GM23338 (cell line): ENCODE measurements at regions not wholly inside any gene's neighbourhood (a gene's known extent, or its start where the extent isn't known, plus 50 kb on each side); places are given as distances from the start of the nearest gene placed in this dataset.

Source experiments
- ATAC-seq: fragments of 200-7000 bp; cut with Tn5 transposase; 3 replicates; pipeline ENCODE4 v1.9.1; 2020
- DNase-seq: peaks from one replicate; pipeline ENCODE4 v3.0.0-alpha.2; 2015; ENCODE audit warnings: low spot score
- H2AFZ ChIP-seq: fragments of 200-600 bp; sonication (generic); 2 replicates; pipeline ENCODE4 v1.8.0; 2016; ENCODE audit warnings: antibody characterized with exemption, mild to moderate bottlenecking, moderate library complexity
- H3F3A ChIP-seq: fragments of 200-600 bp; sonication (generic); replicated peaks from 2 replicates; pipeline ENCODE4 v1.8.0; 2017; ENCODE audit warnings: antibody characterized with exemption, mixed run types, low read depth
- H3K27ac ChIP-seq: fragments of 200-600 bp; sonication (generic); 2 replicates; pipeline ENCODE4 v1.6.1; 2016; ENCODE audit warnings: low read depth
- H3K27me3 ChIP-seq: fragments of 200-600 bp; sonication (generic); 2 replicates; pipeline ENCODE4 v1.8.0; 2016; ENCODE audit warnings: mild to moderate bottlenecking, mixed run types, moderate library complexity; ENCODE audit not compliant: insufficient read depth
- H3K36me3 ChIP-seq: fragments of 200-600 bp; sonication (generic); 2 replicates; pipeline ENCODE4 v1.8.0; 2016; ENCODE audit warnings: mild to moderate bottlenecking; ENCODE audit not compliant: insufficient read depth
- H3K4me1 ChIP-seq: fragments of 200-600 bp; sonication (generic); 2 replicates; pipeline ENCODE4 v1.8.0; 2016; ENCODE audit warnings: mild to moderate bottlenecking, moderate library complexity; ENCODE audit not compliant: insufficient read depth
- H3K4me2 ChIP-seq: fragments of 200-600 bp; sonication (generic); 2 replicates; pipeline ENCODE4 v1.7.1; 2017; ENCODE audit warnings: mixed run types
- H3K4me3 ChIP-seq: fragments of 200-600 bp; sonication (generic); 2 replicates; pipeline ENCODE4 v1.6.1; 2016; ENCODE audit warnings: mixed run types
- H3K79me2 ChIP-seq: fragments of 200-600 bp; sonication (generic); replicated peaks from 2 replicates; pipeline ENCODE4 v1.8.0; 2017; ENCODE audit warnings: mild to moderate bottlenecking; ENCODE audit not compliant: insufficient read depth
- H3K9me2 ChIP-seq: fragments of 200-600 bp; sonication (generic); 2 replicates; pipeline ENCODE4 v1.8.0; 2017; ENCODE audit not compliant: insufficient read depth
- H4K20me1 ChIP-seq: fragments of 200-600 bp; sonication (generic); replicated peaks from 2 replicates; pipeline ENCODE4 v1.8.0; 2017; ENCODE audit warnings: mild to moderate bottlenecking; ENCODE audit not compliant: insufficient read depth
- H3K27ac Mint-ChIP-seq: 2 replicates; pipeline ENCODE4 v1.8.0; 2020; ENCODE audit warnings: inconsistent platforms, mild to moderate bottlenecking, moderate library complexity, mixed read lengths
- H3K27me3 Mint-ChIP-seq: 3 replicates; pipeline ENCODE4 v1.8.0; 2022; ENCODE audit warnings: low read depth, mild to moderate bottlenecking, moderate library complexity, mixed read lengths, inconsistent platforms; ENCODE audit not compliant: insufficient read depth, poor library complexity
- H3K36me3 Mint-ChIP-seq: 3 replicates; pipeline ENCODE4 v1.8.0; 2021; ENCODE audit warnings: low read depth, mild to moderate bottlenecking, inconsistent platforms, moderate library complexity, mixed read lengths
- H3K4me1 Mint-ChIP-seq: 3 replicates; pipeline ENCODE4 v1.8.0; 2020; ENCODE audit warnings: mild to moderate bottlenecking, inconsistent platforms, mixed read lengths
- H3K4me3 Mint-ChIP-seq: 3 replicates; pipeline ENCODE4 v1.8.0; 2021; ENCODE audit warnings: moderate library complexity, mild to moderate bottlenecking, inconsistent platforms, mixed read lengths
- H3K9me3 Mint-ChIP-seq: 3 replicates; pipeline ENCODE4 v1.8.0; 2020; ENCODE audit warnings: moderate library complexity, mild to moderate bottlenecking, inconsistent platforms, mixed read lengths
- CREB1 ChIP-seq: fragments of 250-450 bp; sonication (Bioruptor Pico); IDR thresholded peaks from 2 replicates; pipeline ENCODE4 v1.5.0; 2020; ENCODE audit warnings: low read depth, mild to moderate bottlenecking, moderate library complexity
- CTCF ChIP-seq, 2 experiments: fragments of 200-600 bp in 1 of 2; sonication (generic) in 1 of 2; conservative IDR thresholded peaks; 2 replicates each; pipeline versions ENCODE4 v1.5.1 to v1.6.1; 2016 to 2017; ENCODE audit warnings: antibody characterized with exemption in 2 of 2, low read depth in 2 of 2, mild to moderate bottlenecking in 2 of 2, moderate library complexity in 1 of 2
- ETS1 ChIP-seq: IDR thresholded peaks from 2 replicates; pipeline ENCODE4 v1.6.1; 2016; ENCODE audit warnings: antibody characterized with exemption
- JUNB ChIP-seq: IDR thresholded peaks from one replicate; pipeline ENCODE4 v1.6.1; 2016; ENCODE audit warnings: antibody characterized with exemption; ENCODE audit not compliant: unreplicated experiment
- NANOG ChIP-seq: IDR thresholded peaks from 2 replicates; pipeline ENCODE4 v1.6.1; 2016; ENCODE audit warnings: antibody characterized with exemption, borderline replicate concordance
- POLR2AphosphoS5 ChIP-seq: IDR thresholded peaks from 2 replicates; pipeline ENCODE4 v1.6.1; 2016; ENCODE audit warnings: antibody characterized with exemption, low read depth
- STAT1 ChIP-seq: IDR thresholded peaks from one replicate; pipeline ENCODE4 v1.6.1; 2016; ENCODE audit warnings: antibody characterized with exemption; ENCODE audit not compliant: unreplicated experiment
- TF ChIP-seq, protein P1 (sequence below): fragments of 250-450 bp; sonication (Bioruptor Pico); IDR thresholded peaks from 2 replicates; pipeline ENCODE4 v1.5.0; 2020; ENCODE audit warnings: mild to moderate bottlenecking, moderate library complexity

- TF ChIP-seq, protein P1, sequence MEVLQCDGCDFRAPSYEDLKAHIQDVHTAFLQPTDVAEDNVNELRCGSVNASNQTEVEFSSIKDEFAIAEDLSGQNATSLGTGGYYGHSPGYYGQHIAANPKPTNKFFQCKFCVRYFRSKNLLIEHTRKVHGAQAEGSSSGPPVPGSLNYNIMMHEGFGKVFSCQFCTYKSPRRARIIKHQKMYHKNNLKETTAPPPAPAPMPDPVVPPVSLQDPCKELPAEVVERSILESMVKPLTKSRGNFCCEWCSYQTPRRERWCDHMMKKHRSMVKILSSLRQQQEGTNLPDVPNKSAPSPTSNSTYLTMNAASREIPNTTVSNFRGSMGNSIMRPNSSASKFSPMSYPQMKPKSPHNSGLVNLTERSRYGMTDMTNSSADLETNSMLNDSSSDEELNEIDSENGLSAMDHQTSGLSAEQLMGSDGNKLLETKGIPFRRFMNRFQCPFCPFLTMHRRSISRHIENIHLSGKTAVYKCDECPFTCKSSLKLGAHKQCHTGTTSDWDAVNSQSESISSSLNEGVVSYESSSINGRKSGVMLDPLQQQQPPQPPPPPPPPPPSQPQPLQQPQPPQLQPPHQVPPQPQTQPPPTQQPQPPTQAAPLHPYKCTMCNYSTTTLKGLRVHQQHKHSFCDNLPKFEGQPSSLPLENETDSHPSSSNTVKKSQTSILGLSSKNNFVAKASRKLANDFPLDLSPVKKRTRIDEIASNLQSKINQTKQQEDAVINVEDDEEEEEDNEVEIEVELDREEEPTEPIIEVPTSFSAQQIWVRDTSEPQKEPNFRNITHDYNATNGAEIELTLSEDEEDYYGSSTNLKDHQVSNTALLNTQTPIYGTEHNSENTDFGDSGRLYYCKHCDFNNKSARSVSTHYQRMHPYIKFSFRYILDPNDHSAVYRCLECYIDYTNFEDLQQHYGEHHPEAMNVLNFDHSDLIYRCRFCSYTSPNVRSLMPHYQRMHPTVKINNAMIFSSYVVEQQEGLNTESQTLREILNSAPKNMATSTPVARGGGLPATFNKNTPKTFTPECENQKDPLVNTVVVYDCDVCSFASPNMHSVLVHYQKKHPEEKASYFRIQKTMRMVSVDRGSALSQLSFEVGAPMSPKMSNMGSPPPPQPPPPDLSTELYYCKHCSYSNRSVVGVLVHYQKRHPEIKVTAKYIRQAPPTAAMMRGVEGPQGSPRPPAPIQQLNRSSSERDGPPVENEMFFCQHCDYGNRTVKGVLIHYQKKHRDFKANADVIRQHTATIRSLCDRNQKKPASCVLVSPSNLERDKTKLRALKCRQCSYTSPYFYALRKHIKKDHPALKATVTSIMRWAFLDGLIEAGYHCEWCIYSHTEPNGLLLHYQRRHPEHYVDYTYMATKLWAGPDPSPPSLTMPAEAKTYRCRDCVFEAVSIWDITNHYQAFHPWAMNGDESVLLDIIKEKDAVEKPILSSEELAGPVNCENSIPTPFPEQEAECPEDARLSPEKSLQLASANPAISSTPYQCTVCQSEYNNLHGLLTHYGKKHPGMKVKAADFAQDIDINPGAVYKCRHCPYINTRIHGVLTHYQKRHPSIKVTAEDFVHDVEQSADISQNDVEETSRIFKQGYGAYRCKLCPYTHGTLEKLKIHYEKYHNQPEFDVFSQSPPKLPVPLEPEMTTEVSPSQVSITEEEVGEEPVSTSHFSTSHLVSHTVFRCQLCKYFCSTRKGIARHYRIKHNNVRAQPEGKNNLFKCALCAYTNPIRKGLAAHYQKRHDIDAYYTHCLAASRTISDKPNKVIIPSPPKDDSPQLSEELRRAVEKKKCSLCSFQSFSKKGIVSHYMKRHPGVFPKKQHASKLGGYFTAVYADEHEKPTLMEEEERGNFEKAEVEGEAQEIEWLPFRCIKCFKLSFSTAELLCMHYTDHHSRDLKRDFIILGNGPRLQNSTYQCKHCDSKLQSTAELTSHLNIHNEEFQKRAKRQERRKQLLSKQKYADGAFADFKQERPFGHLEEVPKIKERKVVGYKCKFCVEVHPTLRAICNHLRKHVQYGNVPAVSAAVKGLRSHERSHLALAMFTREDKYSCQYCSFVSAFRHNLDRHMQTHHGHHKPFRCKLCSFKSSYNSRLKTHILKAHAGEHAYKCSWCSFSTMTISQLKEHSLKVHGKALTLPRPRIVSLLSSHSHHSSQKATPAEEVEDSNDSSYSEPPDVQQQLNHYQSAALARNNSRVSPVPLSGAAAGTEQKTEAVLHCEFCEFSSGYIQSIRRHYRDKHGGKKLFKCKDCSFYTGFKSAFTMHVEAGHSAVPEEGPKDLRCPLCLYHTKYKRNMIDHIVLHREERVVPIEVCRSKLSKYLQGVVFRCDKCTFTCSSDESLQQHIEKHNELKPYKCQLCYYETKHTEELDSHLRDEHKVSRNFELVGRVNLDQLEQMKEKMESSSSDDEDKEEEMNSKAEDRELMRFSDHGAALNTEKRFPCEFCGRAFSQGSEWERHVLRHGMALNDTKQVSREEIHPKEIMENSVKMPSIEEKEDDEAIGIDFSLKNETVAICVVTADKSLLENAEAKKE (CRISPR knock-in tag): no peak
- TF ChIP-seq POLR2AphosphoS5: no peak
- TF ChIP-seq CTCF (conservative IDR thresholded peaks at IDR 0.05; ENCODE audit: low read depth in 2 of 2): no peak
- no peak for TF ChIP-seq NANOG
- TF ChIP-seq CREB1: no peak
- TF ChIP-seq STAT1: no peak
- TF ChIP-seq ETS1: no peak
These were observed 509.8 kb upstream of the RAG2 start (continued) for GRCh38 chr11:37107831-37108230.

DNA sequence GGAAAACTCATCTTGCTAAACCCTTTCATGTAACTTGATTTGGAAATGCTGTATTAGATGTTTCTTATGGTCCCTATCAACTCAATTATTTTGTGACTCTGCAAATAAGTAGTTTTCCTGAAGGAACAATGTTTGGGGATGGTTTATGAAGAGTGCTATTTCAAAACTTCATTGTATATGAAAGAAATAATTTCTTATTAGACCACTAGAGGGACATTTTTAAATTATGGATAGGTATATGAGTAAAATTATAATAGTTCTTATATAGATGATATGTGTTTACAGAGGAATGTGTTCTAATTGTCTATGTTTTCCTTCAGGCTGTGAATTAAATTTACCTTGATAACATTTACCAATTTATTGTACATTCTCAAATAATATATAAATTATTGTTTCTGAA is 509.4 kb upstream of the RAG2 start:
- no peak overlapping the region for H3K4me3 ChIP-seq
- Mint-ChIP-seq H3K36me3 (peaks cover 23% of the 10 kb centered on the region; the same call in 2 of the 3 replicates), H3K4me1 (no peaks in the 10 kb centered on the region), H3K27me3 (no peaks in the 10 kb centered on the region), H3K4me3 (no peak overlapping the region), H3K9me3 (peaks cover 90% of the 10 kb centered on the region), H3K27ac (no peak overlapping the region)
- H2AFZ ChIP-seq: no peak overlapping the region
- peaks cover 24% of the 10 kb centered on the region for H3K36me3 ChIP-seq
- DNase-seq: no peak
- H3K27me3 ChIP-seq: no peaks in the 10 kb centered on the region
- no peak overlapping the region for H3K27ac ChIP-seq
- no peak overlapping the region for H3K4me2 ChIP-seq
- H4K20me1 ChIP-seq: no peaks in the 10 kb centered on the region
- no peaks in the 10 kb centered on the region for H3K79me2 ChIP-seq
- no peaks in the 10 kb centered on the region for H3K4me1 ChIP-seq
- H3F3A ChIP-seq: no peaks in the 10 kb centered on the region
- no peak for ATAC-seq
- no peaks in the 10 kb centered on the region for H3K9me2 ChIP-seq
- TF ChIP-seq JUNB: no peak
- TF ChIP-seq, protein P1 (CRISPR knock-in tag): no peak
